A172 (cell line): ENCODE measurements at regions not wholly inside any gene's neighbourhood (a gene's known extent, or its start where the extent isn't known, plus 50 kb on each side); places are given as distances from the start of the nearest gene placed in this dataset.
"Not testable (repeated sequence)": the region's sequence is repeated elsewhere in the genome, so short reads cannot be mapped to it uniquely, and the experiment has no call there.

ENCODE experiments used
- DNase-seq: peaks from one replicate; pipeline ENCODE4 v3.0.0-alpha.2; 2015; ENCODE audit warnings: low spot score

DNA sequence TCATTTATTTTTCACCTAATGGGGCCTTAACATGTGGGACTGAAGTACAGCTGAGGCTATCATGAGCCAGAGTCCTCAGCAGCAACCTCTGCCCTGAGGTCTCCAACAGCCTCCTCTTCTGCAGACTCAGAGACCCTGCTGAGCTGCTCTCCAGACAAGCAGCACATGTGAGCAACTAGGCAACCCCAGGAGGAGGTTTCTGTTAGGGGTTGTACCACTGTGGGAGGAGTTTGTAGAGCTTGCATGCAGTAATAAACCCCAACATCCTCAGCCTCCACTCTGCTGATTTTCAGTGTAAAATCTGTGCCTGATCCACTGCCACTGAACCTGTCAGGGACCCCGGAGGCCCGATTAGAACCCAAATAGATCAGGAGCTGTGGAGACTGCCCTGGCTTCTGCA is 530.0 kb downstream of the RPIA start:
- DNase-seq, result not testable (repeated sequence)

- DNase-seq, result not testable (repeated sequence)
Observed at GRCh38 chr2:89222063-89222732, 530.7 kb downstream of the RPIA start.

GRCh38 chr2:89224803-89225202 is 533.3 kb downstream of the RPIA start:
- DNase-seq, result not testable (repeated sequence)

DNA sequence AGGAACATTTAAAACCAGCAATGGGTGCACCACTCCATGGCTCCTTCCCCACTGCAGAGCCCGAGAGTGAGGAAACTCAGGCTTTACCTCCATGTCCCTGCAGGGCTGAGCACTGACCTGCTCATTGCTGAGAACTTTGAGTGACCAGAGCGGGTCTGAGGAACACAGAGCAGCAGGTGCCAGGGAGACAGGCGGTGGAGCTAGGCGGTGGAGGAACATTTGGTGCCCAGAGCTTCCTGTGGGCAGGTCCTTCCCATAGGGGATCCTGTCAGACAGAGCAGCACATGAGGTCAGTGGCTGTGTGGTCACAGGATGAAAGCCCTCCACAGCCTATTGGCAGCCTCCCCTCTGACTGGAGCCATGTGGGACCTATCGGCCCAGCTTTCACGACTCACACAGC is 538.5 kb downstream of the RPIA start:
- not testable (repeated sequence) for DNase-seq

DNA sequence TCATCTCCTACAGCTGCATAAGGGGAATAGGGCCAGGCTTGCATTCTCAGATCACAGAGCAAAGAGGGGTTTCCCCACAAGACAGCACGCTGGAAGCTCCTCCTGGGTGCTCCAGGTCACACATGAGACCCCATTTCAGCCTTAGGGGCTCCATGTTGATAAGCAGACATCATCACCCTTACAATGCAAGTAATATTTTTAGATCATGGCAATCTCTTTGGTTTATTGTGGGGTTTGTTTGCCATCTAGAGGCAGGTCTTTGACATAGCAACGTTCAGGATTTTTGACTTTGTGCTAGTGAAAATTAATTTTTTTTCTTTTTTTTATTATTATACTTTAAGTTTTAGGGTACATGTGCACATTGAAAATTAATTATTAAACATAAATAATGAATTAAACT is 539.8 kb downstream of the RPIA start:
- not testable (repeated sequence) for DNase-seq

GRCh38 chr2:89233931-89234330 is 542.5 kb downstream of the RPIA start:
- DNase-seq, result not testable (repeated sequence)

DNA sequence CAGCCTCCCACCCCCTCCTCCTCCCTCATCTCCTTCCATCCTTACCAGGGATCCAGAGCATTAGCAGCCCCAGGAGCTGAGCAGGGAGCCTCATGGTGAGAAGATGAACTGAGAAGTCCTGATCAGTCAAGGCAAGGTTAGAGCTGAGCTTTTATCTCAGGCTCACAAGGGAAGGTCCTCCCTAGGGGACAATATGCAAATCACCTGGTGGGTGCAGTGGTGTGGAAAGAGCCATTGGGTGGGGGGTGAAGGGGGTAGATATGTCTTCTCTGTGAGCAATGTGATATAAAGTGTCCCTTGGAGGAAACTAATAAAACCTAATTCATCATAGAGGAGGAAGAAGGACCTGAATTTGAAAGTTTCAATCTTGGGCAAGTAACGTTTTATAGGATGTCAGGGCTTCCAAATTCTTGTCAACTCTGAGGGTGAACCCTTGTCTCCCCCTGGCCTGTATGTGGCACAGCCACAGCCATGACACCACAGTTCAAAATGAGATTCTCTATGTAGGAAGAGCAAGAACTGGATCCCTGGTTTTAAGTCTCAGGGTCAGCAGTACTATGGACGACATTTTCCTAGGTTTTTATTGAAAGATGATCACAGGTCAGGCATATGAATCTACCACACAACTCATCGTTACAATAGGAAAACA is 543.5 kb downstream of the RPIA start:
- not testable (repeated sequence) for DNase-seq

GRCh38 chr2:89236832-89237450 is 545.5 kb downstream of the RPIA start:
- DNase-seq, result not testable (repeated sequence)

DNA sequence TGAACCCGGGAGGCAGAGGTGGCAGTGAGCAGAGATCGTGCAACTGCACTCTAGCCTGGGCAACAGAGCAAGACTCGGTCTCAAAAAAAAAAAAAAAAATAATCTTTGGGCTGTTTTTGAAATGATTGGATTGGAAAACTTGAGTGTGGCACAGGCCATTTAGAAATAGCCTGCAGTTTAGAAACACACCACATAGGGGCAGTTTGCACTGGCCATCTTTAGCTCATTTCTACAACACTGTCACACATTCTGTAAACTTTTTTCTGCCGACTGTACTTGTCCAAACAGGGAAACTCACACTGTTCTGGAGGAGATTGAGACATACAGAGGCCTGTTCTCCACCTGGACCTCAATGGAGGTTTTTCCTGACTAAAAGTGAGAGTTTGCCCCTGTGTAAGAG is 546.3 kb downstream of the RPIA start:
- not testable (repeated sequence) for DNase-seq

DNA sequence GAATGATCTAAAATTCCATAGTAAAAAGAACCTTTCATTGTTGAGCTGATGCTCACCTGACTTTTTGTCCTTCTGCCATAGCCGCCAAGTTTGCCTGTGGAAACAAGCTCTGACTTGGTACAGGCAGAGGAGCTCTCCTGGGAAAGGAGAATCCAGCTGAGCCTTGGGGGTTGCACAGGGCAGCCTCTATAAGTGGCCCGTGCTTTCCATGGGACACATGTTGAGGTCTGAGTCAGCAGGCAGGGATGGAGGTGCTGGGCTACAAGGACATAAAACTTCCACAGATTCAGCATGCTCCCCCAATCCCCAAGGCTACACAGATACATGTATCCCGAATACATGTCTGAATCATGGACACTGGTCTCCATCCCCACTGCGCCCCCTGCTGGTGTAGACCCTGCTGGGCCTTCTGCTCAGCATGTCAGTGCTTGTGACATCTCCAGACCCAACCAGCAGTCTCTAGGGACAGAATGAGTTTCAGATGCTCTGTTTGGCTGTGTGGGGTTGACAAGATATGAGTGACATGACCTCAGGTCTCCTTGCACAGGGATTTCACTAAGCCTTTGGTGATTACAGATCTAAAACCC is 551.7 kb downstream of the RPIA start:
- not testable (repeated sequence) for DNase-seq

DNA sequence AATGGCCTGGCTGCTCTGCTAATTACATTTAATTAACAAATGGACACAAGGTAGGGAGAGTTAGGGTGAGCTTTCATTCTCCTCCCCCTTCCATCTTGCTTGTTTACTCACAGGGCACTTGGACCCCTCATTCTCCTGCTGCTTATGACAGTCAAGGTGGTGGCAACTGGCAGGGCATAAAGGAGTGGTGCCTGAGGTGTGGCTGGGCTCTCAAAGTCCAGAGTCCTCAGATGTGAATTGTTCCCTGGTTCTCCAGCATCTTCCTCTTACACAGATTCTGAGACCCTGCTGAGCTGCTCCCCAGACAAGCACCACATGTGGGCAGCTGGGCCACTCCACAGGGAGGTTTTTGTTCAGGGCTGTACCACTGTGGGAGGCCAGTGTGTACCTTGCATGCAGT is 552.9 kb downstream of the RPIA start:
- DNase-seq, result not testable (repeated sequence)

DNA sequence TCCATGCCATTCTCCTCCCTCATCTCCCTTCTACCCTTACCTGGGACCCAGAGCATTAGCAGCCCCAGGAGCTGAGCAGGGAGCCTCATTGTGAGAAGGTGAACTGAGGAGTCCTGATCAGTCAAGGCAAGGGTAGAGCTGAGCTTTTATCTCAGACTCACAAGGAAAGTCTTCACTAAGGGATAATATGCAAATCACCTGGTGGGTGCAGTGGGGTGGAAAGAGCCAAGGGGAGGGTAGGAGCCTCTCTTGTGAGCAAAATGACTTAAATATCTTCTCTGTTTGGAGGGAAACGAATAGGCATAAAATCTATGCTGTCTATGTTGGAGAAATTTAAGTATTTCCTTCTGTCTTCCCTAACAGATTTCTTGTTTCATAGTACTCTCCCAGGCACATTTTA is 554.0 kb downstream of the RPIA start:
- DNase-seq, result not testable (repeated sequence)

GRCh38 chr2:89246027-89246426 is 554.6 kb downstream of the RPIA start:
- not testable (repeated sequence) for DNase-seq

- not testable (repeated sequence) for DNase-seq
Observed at GRCh38 chr2:89246620-89247019, 555.1 kb downstream of the RPIA start.

DNA sequence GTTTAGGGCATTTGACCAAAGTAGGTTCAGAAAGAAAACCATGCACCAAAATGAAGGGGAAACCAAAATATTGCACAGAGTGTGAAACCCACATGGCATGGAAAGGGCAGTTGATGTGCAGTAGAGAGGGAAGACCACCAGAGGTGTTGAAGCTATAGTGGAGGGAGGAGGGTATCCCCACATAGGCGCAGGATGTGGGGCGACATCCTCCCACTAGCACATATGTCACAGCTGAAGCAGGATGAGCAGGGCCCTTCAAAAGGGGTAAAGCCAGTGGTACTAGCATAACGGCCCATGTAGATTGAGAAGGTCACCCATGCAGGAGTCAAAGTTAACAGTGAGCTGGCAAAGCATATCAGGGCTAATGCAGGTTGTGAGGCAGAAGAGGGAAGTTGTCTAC is 563.5 kb downstream of the RPIA start:
- not testable (repeated sequence) for DNase-seq

GRCh38 chr2:89273443-89273842 is 582.0 kb downstream of the RPIA start:
- DNase-seq, result not testable (repeated sequence)

GRCh38 chr2:89280536-89280935 is 589.1 kb downstream of the RPIA start:
- not testable (repeated sequence) for DNase-seq

GRCh38 chr2:89286448-89287080 is 595.1 kb downstream of the RPIA start:
- not testable (repeated sequence) for DNase-seq

DNA sequence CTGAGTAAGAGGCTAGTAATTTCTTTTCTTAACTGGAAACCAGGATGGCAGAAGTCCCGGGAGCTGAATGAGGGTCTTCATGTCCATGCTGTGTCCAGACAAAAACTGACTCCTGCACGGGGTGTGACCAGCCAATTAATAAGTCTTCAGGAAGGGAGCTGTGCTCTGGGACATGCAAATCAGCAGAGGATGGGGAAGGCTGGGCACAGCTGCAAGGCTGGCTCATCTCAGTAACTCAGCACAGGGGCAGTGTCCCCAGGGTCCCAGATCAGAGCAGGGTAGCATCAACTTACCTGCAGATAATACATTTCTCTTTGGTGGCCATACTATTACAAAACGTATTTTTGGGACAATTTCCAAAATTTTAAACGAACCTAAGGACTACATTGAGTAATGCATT is 595.6 kb downstream of the RPIA start:
- not testable (repeated sequence) for DNase-seq

- not testable (repeated sequence) for DNase-seq
Observed at GRCh38 chr2:89291717-89292298, 600.3 kb downstream of the RPIA start.

- DNase-seq, result not testable (repeated sequence)
Observed at GRCh38 chr2:89293399-89293798, 601.9 kb downstream of the RPIA start.

GRCh38 chr2:89294335-89294734 is 602.9 kb downstream of the RPIA start:
- DNase-seq, result not testable (repeated sequence)
